ENCODE measurements at regions not wholly inside any gene's neighbourhood (a gene's known extent, or its start where the extent isn't known, plus 50 kb on each side); places are given as distances from the start of the nearest gene placed in this dataset.

DNA sequence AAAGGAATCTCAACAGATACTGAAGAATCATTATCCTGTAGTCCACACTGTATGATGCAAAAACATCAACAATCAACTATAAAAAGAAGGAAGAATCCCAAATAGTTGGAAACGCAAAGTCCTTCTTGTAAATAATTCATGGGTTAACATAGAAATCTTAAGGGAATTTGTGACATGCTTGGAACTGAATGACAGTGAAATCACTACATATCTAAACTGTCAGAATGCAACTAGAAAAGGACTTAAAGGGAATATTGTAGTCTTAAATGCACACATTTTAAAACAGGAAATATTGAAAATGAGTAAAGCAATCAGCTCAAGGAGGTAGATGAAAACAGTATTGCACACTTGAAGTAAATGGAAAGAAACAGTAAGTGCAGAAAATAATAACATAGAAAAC lies 147.6 kb upstream of the MPPED2 start:
- DNase-seq = no peak
- no peak overlapping the region for H3K27ac ChIP-seq
- no peaks in the 10 kb centered on the region for H3K36me3 ChIP-seq
- H3K4me3 ChIP-seq = no peak overlapping the region
- intact Hi-C loops (cut with DNase I) = no loop called here
- no peaks in the 10 kb centered on the region for H3K9me3 ChIP-seq
- TF ChIP-seq, protein P1, sequence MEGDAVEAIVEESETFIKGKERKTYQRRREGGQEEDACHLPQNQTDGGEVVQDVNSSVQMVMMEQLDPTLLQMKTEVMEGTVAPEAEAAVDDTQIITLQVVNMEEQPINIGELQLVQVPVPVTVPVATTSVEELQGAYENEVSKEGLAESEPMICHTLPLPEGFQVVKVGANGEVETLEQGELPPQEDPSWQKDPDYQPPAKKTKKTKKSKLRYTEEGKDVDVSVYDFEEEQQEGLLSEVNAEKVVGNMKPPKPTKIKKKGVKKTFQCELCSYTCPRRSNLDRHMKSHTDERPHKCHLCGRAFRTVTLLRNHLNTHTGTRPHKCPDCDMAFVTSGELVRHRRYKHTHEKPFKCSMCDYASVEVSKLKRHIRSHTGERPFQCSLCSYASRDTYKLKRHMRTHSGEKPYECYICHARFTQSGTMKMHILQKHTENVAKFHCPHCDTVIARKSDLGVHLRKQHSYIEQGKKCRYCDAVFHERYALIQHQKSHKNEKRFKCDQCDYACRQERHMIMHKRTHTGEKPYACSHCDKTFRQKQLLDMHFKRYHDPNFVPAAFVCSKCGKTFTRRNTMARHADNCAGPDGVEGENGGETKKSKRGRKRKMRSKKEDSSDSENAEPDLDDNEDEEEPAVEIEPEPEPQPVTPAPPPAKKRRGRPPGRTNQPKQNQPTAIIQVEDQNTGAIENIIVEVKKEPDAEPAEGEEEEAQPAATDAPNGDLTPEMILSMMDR (IDR thresholded peaks at IDR 0.05) = no peak
- TF ChIP-seq EP300 (IDR thresholded peaks at IDR 0.05) = no peak
- no peak for TF ChIP-seq POLR2A (IDR thresholded peaks at IDR 0.05)
- no peak for TF ChIP-seq POLR2AphosphoS5 (IDR thresholded peaks at IDR 0.05)
- no peaks in the 10 kb centered on the region for H3K4me1 ChIP-seq
- WGBS, 2 donors = 86 to 94% methylated on average over 1 of the region's 1 CpG
- H3K27me3 ChIP-seq = no peaks in the 10 kb centered on the region

DNA sequence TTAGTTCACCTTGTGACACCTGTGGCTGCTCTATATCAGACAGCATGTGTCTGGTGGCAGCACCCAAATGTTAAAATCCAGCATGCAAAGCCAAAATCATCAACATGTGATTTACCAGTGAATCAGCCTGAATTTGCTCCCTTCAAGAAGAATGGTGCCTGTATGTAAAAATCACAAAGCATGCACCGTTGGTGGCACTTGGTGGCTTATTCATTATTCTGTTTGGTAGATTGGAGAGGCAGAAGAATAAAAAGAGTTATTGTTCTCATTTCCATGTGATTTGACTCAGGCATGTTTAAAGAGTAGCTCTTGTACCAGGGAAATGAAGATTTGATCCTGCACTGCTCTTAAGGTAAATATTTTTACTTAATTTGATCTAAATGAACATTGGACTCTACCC lies 143.9 kb upstream of the MPPED2 start:
- 19 to 69% methylated on average over 1 of the region's 1 CpG for WGBS, 2 donors
- H3K4me1 ChIP-seq = no peaks in the 10 kb centered on the region
- intact Hi-C loops (cut with DNase I) = no loop called here
- H3K9me3 ChIP-seq = no peaks in the 10 kb centered on the region
- no peak overlapping the region for H3K27ac ChIP-seq
- no peaks in the 10 kb centered on the region for H3K36me3 ChIP-seq
- no peaks in the 10 kb centered on the region for H3K27me3 ChIP-seq
- TF ChIP-seq POLR2AphosphoS5 (IDR thresholded peaks at IDR 0.05) = no peak
- no peak for TF ChIP-seq EP300 (IDR thresholded peaks at IDR 0.05)
- TF ChIP-seq, protein P1 (IDR thresholded peaks at IDR 0.05) = no peak
- TF ChIP-seq POLR2A (IDR thresholded peaks at IDR 0.05) = no peak
- no peak overlapping the region for H3K4me3 ChIP-seq
- DNase-seq = no peak

DNA sequence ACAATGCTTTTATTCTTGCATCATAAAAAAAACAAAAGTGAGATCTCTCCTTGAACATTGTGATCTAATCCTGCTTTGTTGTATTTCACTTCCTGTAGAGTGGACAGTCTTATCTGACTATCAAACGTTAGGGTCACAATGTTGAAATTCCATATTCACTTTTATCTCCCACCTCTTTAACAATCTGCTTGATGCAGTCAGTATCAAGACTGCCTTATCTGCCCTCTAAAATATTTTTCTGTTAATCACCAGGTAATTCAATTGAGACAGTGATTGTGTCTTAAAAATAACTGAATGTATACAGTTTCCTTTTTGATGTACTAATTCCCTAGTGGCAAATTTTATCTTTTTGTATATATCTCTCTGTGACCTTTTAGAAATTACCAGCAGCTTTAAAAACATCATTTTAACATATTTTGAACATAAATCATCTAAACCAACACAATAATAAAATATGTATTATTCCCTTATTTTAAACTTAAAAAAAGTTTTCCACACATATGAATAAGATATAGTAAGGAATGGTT lies 143.1 kb upstream of the MPPED2 start:
- DNase-seq = no peak
- H3K36me3 ChIP-seq = no peaks in the 10 kb centered on the region
- 6 to 25% methylated on average over 1 of the region's 1 CpG for WGBS, 2 donors
- H3K4me3 ChIP-seq = no peak overlapping the region
- H3K27me3 ChIP-seq = no peaks in the 10 kb centered on the region
- H3K9me3 ChIP-seq = no peaks in the 10 kb centered on the region
- TF ChIP-seq, protein P1 (IDR thresholded peaks at IDR 0.05) = no peak
- TF ChIP-seq POLR2AphosphoS5 (IDR thresholded peaks at IDR 0.05) (no peak), POLR2A (IDR thresholded peaks at IDR 0.05) (no peak), EP300 (IDR thresholded peaks at IDR 0.05) (no peak)
- intact Hi-C loops (cut with DNase I) = no loop called here
- H3K4me1 ChIP-seq = no peaks in the 10 kb centered on the region
- no peak overlapping the region for H3K27ac ChIP-seq

DNA sequence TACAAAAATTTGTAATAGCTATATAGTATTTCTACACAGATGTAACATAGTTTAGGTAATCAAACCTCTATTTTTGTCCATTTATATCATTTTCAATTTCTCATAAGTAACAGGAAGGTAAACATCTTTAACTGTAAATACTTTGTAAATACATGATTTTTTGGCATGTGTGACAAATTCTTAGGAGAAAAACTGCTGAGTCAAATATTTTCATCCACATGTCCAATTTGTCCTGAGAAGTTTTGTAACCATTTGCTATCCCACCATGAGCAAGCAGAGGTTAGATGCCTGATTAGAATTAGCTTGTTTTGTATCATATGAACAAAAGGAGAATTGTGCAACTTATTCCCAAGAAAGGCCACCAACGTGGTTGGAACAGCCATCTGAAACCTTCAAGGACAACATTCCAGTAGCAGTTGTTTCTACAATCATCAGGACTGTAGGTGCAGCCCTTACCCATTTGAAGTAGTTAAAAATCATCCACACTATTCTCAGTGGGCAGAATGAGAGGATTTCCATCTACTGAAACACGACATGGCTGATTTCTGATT lies 139.6 kb upstream of the MPPED2 start:
- DNase-seq = no peak
- H3K36me3 ChIP-seq = no peaks in the 10 kb centered on the region
- no peaks in the 10 kb centered on the region for H3K27me3 ChIP-seq
- H3K4me3 ChIP-seq = no peak overlapping the region
- intact Hi-C loops (cut with DNase I) = no loop called here
- H3K27ac ChIP-seq = no peak overlapping the region
- no peaks in the 10 kb centered on the region for H3K9me3 ChIP-seq
- no peaks in the 10 kb centered on the region for H3K4me1 ChIP-seq
- TF ChIP-seq POLR2AphosphoS5 (IDR thresholded peaks at IDR 0.05) (no peak), POLR2A (IDR thresholded peaks at IDR 0.05) (no peak), EP300 (IDR thresholded peaks at IDR 0.05) (no peak)
- TF ChIP-seq, protein P1 (IDR thresholded peaks at IDR 0.05) = no peak
- 47 to 53% methylated on average over 2 of the region's 2 CpGs for WGBS, 2 donors

DNA sequence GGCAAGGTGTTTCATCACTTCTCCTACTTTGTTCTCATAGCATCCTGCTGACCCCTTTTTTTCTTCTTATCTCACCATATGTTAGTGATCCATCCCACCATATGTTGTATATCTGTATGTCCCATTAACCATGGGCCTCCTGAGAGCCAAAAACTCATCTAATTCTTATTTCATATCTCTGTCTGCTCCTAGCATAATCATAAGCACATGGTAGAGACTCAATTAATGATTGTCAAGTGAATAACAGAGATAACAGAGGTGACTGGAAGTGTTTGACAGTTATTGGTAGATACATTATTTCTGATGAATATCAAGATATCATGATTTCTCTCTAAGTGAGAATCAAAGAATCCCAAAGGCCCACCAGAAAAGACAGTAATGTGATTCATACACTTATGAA lies 138.1 kb upstream of the MPPED2 start:
- TF ChIP-seq POLR2A (IDR thresholded peaks at IDR 0.05) (no peak), POLR2AphosphoS5 (IDR thresholded peaks at IDR 0.05) (no peak), EP300 (IDR thresholded peaks at IDR 0.05) (no peak)
- TF ChIP-seq, protein P1 (IDR thresholded peaks at IDR 0.05) = no peak
- Histone ChIP-seq H3K27ac (no peak overlapping the region), H3K9me3 (no peaks in the 10 kb centered on the region), H3K4me1 (no peaks in the 10 kb centered on the region), H3K4me3 (no peak overlapping the region), H3K36me3 (no peaks in the 10 kb centered on the region), H3K27me3 (no peaks in the 10 kb centered on the region)
- intact Hi-C loops (cut with DNase I) = no loop called here
- DNase-seq = no peak
